H1 (cell line): ENCODE measurements at regions not wholly inside any gene's neighbourhood (a gene's known extent, or its start where the extent isn't known, plus 50 kb on each side); places are given as distances from the start of the nearest gene placed in this dataset.
A peak's percentile ranks its signal among the peaks of the same experiment; 100 is the strongest.

Experiments
- CTCF ChIA-PET: fragments of 300-600 bp; sonication (Branson Sonifier 250); formaldehyde crosslinking; loops from one replicate; lab custom pipeline; 2021; ENCODE audit not compliant: partially characterized antibody; lab: Charles Lee
- POLR2A ChIA-PET: fragments of 300-600 bp; sonication (Branson Sonifier 250); formaldehyde crosslinking; loops from one replicate; lab custom pipeline; 2021; ENCODE audit warnings: inconsistent platforms; ENCODE audit not compliant: partially characterized antibody; lab: Charles Lee
- DNase-seq, 2 experiments: peaks; one replicate each; pipeline versions ENCODE4 v3.0.0 to v3.0.0-alpha.2; 2010 to 2022; ENCODE audit warnings: low spot score in 2 of 2, low read depth in 1 of 2, mixed read lengths in 1 of 2
- FAIRE-seq: peaks from 2 replicates; lab custom pipeline; 2011; peaks lifted over from hg19 to GRCh38; lab: Jason Lieb, UNC
- H2AFZ ChIP-seq: 2 replicates; pipeline ENCODE4 v1.8.1; 2012; ENCODE audit warnings: low read length, inconsistent platforms
- H2AK5ac ChIP-seq: 2 replicates; pipeline ENCODE4 v1.6.1; 2013; ENCODE audit warnings: low read depth, low read length
- H2BK120ac ChIP-seq: replicated peaks from 2 replicates; pipeline ENCODE3; 2013; ENCODE audit warnings: low read depth, low read length, inconsistent platforms
- H2BK12ac ChIP-seq: 2 replicates; pipeline ENCODE4 v1.6.1; 2013; ENCODE audit warnings: low read depth, low read length
- H2BK15ac ChIP-seq: 2 replicates; pipeline ENCODE4 v1.6.1; 2013; ENCODE audit warnings: low read length
- H2BK20ac ChIP-seq: 2 replicates; pipeline ENCODE4 v1.6.1; 2013; ENCODE audit warnings: low read length
- H2BK5ac ChIP-seq: 2 replicates; pipeline ENCODE4 v1.6.1; 2013; ENCODE audit warnings: low read depth, low read length
- H3K14ac ChIP-seq: 2 replicates; pipeline ENCODE4 v1.6.1; 2013; ENCODE audit warnings: inconsistent platforms; ENCODE audit not compliant: insufficient read length
- H3K18ac ChIP-seq: 2 replicates; pipeline ENCODE4 v1.6.1; 2013; ENCODE audit warnings: low read length; ENCODE audit errors: extremely low read depth
- H3K23ac ChIP-seq: 2 replicates; pipeline ENCODE4 v1.6.1; 2013; ENCODE audit warnings: inconsistent platforms; ENCODE audit not compliant: insufficient read length
- H3K23me2 ChIP-seq: 2 replicates; pipeline ENCODE4 v1.6.1; 2013; ENCODE audit warnings: low read depth, low read length
- H3K27ac ChIP-seq: 2 replicates; pipeline ENCODE4 v1.6.1; 2011; ENCODE audit warnings: low read depth, low read length, inconsistent platforms
- H3K27me3 ChIP-seq, 4 experiments: replicated peaks in 1 of 4; 1 replicate in 1 of 4; 2 replicates in 3 of 4; pipeline versions ENCODE4 v1.6.1 to v1.8.1; 2011 to 2013; ENCODE audit warnings: low read length in 3 of 4, mild to moderate bottlenecking in 3 of 4, inconsistent platforms in 2 of 4, mixed read lengths in 2 of 4, moderate library complexity in 1 of 4; ENCODE audit not compliant: control insufficient read depth in 3 of 4, insufficient read depth in 3 of 4; ENCODE audit errors: extremely low read depth in 1 of 4
- H3K36me3 ChIP-seq, 4 experiments: 2 replicates each; pipeline versions ENCODE4 v1.6.1 to v1.8.1; 2011 to 2013; ENCODE audit warnings: mild to moderate bottlenecking in 4 of 4, low read length in 3 of 4, moderate library complexity in 2 of 4, control low read depth in 1 of 4, inconsistent platforms in 1 of 4; ENCODE audit not compliant: insufficient read depth in 4 of 4, control insufficient read depth in 2 of 4
- H3K4ac ChIP-seq: replicated peaks from 2 replicates; pipeline ENCODE3; 2013; ENCODE audit warnings: low read length, low read depth, mixed read lengths, inconsistent platforms; ENCODE audit not compliant: insufficient read length
- H3K4me1 ChIP-seq, 4 experiments: replicated peaks in 1 of 4; 1 replicate in 1 of 4; 2 replicates in 3 of 4; pipeline versions ENCODE4 v1.6.1 to v1.8.1; 2011 to 2013; ENCODE audit warnings: low read length in 3 of 4, inconsistent platforms in 2 of 4, mixed read lengths in 1 of 4; ENCODE audit not compliant: insufficient read depth in 4 of 4, control insufficient read depth in 3 of 4
- H3K4me2 ChIP-seq, 2 experiments: 2 replicates each; pipeline versions ENCODE4 v1.6.1 to v1.8.1; 2011 to 2013; ENCODE audit warnings: low read depth in 2 of 2, low read length in 2 of 2, control low read depth in 1 of 2, inconsistent platforms in 1 of 2, mild to moderate bottlenecking in 1 of 2; ENCODE audit not compliant: insufficient read depth in 1 of 2
- H3K4me3 ChIP-seq, 4 experiments: fragments of 200-600, 300-600 bp in 1 of 4; sonication (generic), shearing (Covaris generic), sonication (Bioruptor Twin) in 1 of 4; 2 replicates each; pipeline versions ENCODE4 v1.5.1 to v1.8.1; 2011 to 2016; ENCODE audit warnings: low read length in 4 of 4, low read depth in 3 of 4, control low read depth in 2 of 4, inconsistent platforms in 2 of 4, mild to moderate bottlenecking in 2 of 4, mixed read lengths in 1 of 4, moderate library complexity in 1 of 4; ENCODE audit not compliant: insufficient read depth in 2 of 4; ENCODE audit errors: extremely low read depth in 1 of 4
- H3K56ac ChIP-seq: replicated peaks from 2 replicates; pipeline ENCODE3; 2013; ENCODE audit warnings: low read depth, mild to moderate bottlenecking, mixed read lengths, low read length, inconsistent platforms; ENCODE audit not compliant: insufficient read length
- H3K79me1 ChIP-seq: 2 replicates; pipeline ENCODE4 v1.6.1; 2013; ENCODE audit warnings: low read depth, low read length, control low read depth
- H3K79me2 ChIP-seq, 2 experiments: 2 replicates each; pipeline versions ENCODE4 v1.6.1 to v1.8.1; 2012 to 2013; ENCODE audit warnings: low read length in 2 of 2, mild to moderate bottlenecking in 2 of 2, inconsistent platforms in 1 of 2; ENCODE audit not compliant: insufficient read depth in 2 of 2, control insufficient read depth in 1 of 2
- H3K9ac ChIP-seq, 4 experiments: replicated peaks in 1 of 4; 1 replicate in 1 of 4; 2 replicates in 3 of 4; pipeline versions ENCODE4 v1.6.1 to v1.8.1; 2011 to 2013; ENCODE audit warnings: low read depth in 3 of 4, low read length in 3 of 4, control low read depth in 2 of 4, mild to moderate bottlenecking in 2 of 4, moderate library complexity in 2 of 4, inconsistent platforms in 1 of 4; ENCODE audit errors: extremely low read depth in 1 of 4
- H3K9me3 ChIP-seq, 2 experiments: 2 replicates each; pipeline versions ENCODE4 v1.6.1 to v1.8.1; 2012 to 2013; ENCODE audit warnings: mild to moderate bottlenecking in 2 of 2, moderate library complexity in 2 of 2, control low read depth in 1 of 2, inconsistent platforms in 1 of 2, low read depth in 1 of 2, low read length in 1 of 2, mixed read lengths in 1 of 2; ENCODE audit not compliant: insufficient read depth in 2 of 2
- H4K20me1 ChIP-seq, 2 experiments: replicated peaks in 1 of 2; 2 replicates each; pipeline versions ENCODE3 to v1.8.1; 2011 to 2013; ENCODE audit warnings: inconsistent platforms in 2 of 2, low read length in 2 of 2, mild to moderate bottlenecking in 1 of 2; ENCODE audit not compliant: insufficient read depth in 2 of 2, control insufficient read depth in 1 of 2
- H4K5ac ChIP-seq: 2 replicates; pipeline ENCODE4 v1.6.1; 2013; ENCODE audit warnings: low read length, low read depth, mixed read lengths, inconsistent platforms; ENCODE audit not compliant: insufficient read length
- H4K8ac ChIP-seq: 2 replicates; pipeline ENCODE4 v1.8.0; 2013; ENCODE audit warnings: mild to moderate bottlenecking, moderate library complexity, low read length, inconsistent platforms; ENCODE audit not compliant: insufficient read depth; ENCODE audit errors: extremely low read depth
- H4K91ac ChIP-seq: replicated peaks from 2 replicates; pipeline ENCODE3; 2013; ENCODE audit warnings: low read length, mixed read lengths, inconsistent platforms; ENCODE audit not compliant: insufficient read length
- ATF2 ChIP-seq: IDR thresholded peaks from 2 replicates; pipeline ENCODE4 v1.6.1; 2012; ENCODE audit warnings: low read length, inconsistent platforms
- CHD1 ChIP-seq: IDR thresholded peaks from 2 replicates; pipeline ENCODE4 v1.6.1; 2012; ENCODE audit warnings: low read depth, low read length, improper control_type of control experiment
- EZH2 ChIP-seq: fragments of 200-600 bp; sonication (generic); IDR thresholded peaks from 2 replicates; pipeline ENCODE4 v1.7.1; 2012; ENCODE audit warnings: low read depth, mild to moderate bottlenecking, moderate library complexity, low read length, inconsistent platforms; ENCODE audit not compliant: severe bottlenecking
- HDAC2 ChIP-seq, 2 experiments: fragments of 300-600 bp in 1 of 2; sonication (generic) in 1 of 2; IDR thresholded peaks; 2 replicates each; pipeline ENCODE4 v1.6.1; 2011 to 2012; ENCODE audit warnings: low read depth in 2 of 2, low read length in 2 of 2, mild to moderate bottlenecking in 2 of 2, moderate library complexity in 2 of 2, borderline replicate concordance in 1 of 2, inconsistent platforms in 1 of 2
- HDAC6 ChIP-seq: IDR thresholded peaks from one replicate; pipeline ENCODE4 v1.7.1; 2012; ENCODE audit warnings: low read depth, mild to moderate bottlenecking, inconsistent platforms, low read length, moderate library complexity
- KDM4A ChIP-seq: IDR thresholded peaks from one replicate; pipeline ENCODE4 v1.7.1; 2012; ENCODE audit warnings: low read depth, mild to moderate bottlenecking, moderate library complexity, low read length, inconsistent platforms; ENCODE audit not compliant: severe bottlenecking
- PHF8 ChIP-seq: fragments of 200-600 bp; sonication (generic); conservative IDR thresholded peaks from 2 replicates; pipeline ENCODE4 v1.7.1; 2012; ENCODE audit warnings: low read depth, mild to moderate bottlenecking, inconsistent platforms, low read length, moderate library complexity
- POLR2A ChIP-seq, 2 experiments: IDR thresholded peaks; 1 replicate in 1 of 2; 2 replicates in 1 of 2; pipeline ENCODE4 v1.6.1; 2011; ENCODE audit warnings: low read depth in 2 of 2, low read length in 2 of 2, mild to moderate bottlenecking in 2 of 2; ENCODE audit errors: control extremely low read depth in 1 of 2
- TCF12 ChIP-seq: IDR thresholded peaks from 2 replicates; pipeline ENCODE4 v1.6.1; 2011; ENCODE audit warnings: low read depth, mild to moderate bottlenecking, low read length
- USF2 ChIP-seq: IDR thresholded peaks from 2 replicates; pipeline ENCODE4 v1.6.1; 2011; ENCODE audit warnings: low read length, improper control_type of control experiment
- ZNF274 ChIP-seq: IDR thresholded peaks from 2 replicates; pipeline ENCODE4 v1.7.0; 2012; ENCODE audit warnings: low read length, borderline replicate concordance; ENCODE audit errors: extremely low read depth
- WGBS, 2 experiments: shearing (Covaris generic) in 1 of 2; methylation state at CpG; one replicate each; pipeline versions ENCODE4 v1.1.6 to v1.1.7; 2013 to 2015; ENCODE audit warnings: low lambda C conversion rate in 2 of 2, mixed read lengths in 2 of 2, inconsistent platforms in 1 of 2, low coverage in 1 of 2, missing lambda C conversion rate in 1 of 2; ENCODE audit not compliant: insufficient replicate concordance in 2 of 2, insufficient coverage in 1 of 2, insufficient read length in 1 of 2; ENCODE audit errors: extremely low coverage in 1 of 2, missing lambda C conversion rate in 1 of 2; 5-methylcytosine and 5-hydroxymethylcytosine counted together

DNA sequence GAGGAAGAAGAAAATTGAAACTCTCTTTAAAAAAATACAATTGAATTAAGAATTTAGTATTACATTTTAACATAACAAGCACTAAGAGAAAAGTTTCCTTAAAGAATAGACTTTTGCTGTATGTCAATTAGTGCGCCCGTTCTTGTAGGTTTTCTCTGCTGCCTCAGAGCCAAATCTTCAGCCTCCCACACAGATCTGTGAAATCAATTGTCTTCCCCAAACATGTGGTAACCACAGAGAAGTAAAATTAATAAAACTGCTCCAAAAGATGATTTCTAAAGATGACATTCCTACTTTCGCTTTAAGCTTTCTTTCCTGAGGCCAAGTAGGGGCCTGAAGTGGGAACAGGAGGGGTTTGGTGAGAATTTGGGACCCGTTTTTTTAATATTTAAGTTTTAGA is 113.2 kb upstream of the ADO start:
- Histone ChIP-seq H3K9ac (no peak overlapping the region), H2BK20ac (no peak overlapping the region), H3K4me1 (peaks cover 3 to 9% (median 6%) of the 10 kb centered on the region in 4 experiments; a peak in 5 of 7 replicates), H3K79me1 (no peaks in the 10 kb centered on the region), H4K5ac (no peak overlapping the region), H3K18ac (no peak overlapping the region), H3K27ac (no peak overlapping the region), H2AFZ (no peak overlapping the region), H3K9me3 (no peaks in the 10 kb centered on the region), H3K23ac (no peak overlapping the region), H2BK12ac (no peak overlapping the region), H3K4me3 (no peak overlapping the region), H2BK120ac (no peak overlapping the region), H2BK15ac (no peak overlapping the region), H3K56ac (no peak overlapping the region), H4K8ac (no peak overlapping the region), H3K27me3 (no peaks in the 10 kb centered on the region), H4K91ac (no peak overlapping the region), H3K4ac (no peak overlapping the region), H3K14ac (no peak overlapping the region), H3K4me2 (no peak overlapping the region), H3K36me3 (no peaks in the 10 kb centered on the region), H3K23me2 (no peaks in the 10 kb centered on the region), H2BK5ac (0 out of 2 replicates have a peak overlapping the region, but pooled peaks have one; percentile 75), H2AK5ac (no peak overlapping the region), H3K79me2 (no peaks in the 10 kb centered on the region), H4K20me1 (no peaks in the 10 kb centered on the region)
- FAIRE-seq (no peak), DNase-seq (no peak)
- WGBS, 2 experiments: 69% methylated on average over 4 of the region's 4 CpGs; no CpG with 5 or more reads in 1 of the 2 experiments
- CTCF ChIA-PET: interaction anchor here (1.0 to 1.4 kb wide), 2 partner anchors 52 to 113 kb away, joined by 4 read pairs; partner anchors contain the start of gene ADO
- POLR2A ChIA-PET: no interaction called here
- TF ChIP-seq TCF12 (no peak), USF2 (no peak), PHF8 (no peak), ATF2 (no peak), KDM4A (no peak), CHD1 (no peak), ZNF274 (no peak), POLR2A (IDR thresholded peaks at IDR 0.05; ENCODE audit: control extremely low read depth in 1 of 2, low read depth in 2 of 2, low read length in 2 of 2) (no peak), EZH2 (no peak), HDAC6 (no peak), HDAC2 (IDR thresholded peaks at IDR 0.05; ENCODE audit: borderline replicate concordance in 1 of 2, low read depth in 2 of 2, low read length in 2 of 2) (no peak)
